Mesothelial cell of epicardium (in vitro differentiated cells): ENCODE measurements at regions not wholly inside any gene's neighbourhood (a gene's known extent, or its start where the extent isn't known, plus 50 kb on each side); places are given as distances from the start of the nearest gene placed in this dataset.

Experiments
- DNase-seq, 2 experiments: peaks; one replicate each; pipeline ENCODE4 v3.0.0; 2021; ENCODE audit warnings: low spot score in 2 of 2; ENCODE audit not compliant: unreplicated experiment in 2 of 2
- H3K27ac Mint-ChIP-seq: 2 replicates; pipeline ENCODE4 v1.8.0; 2021; ENCODE audit warnings: mixed read lengths
- H3K27me3 Mint-ChIP-seq: 2 replicates; pipeline ENCODE4 v1.8.0; 2021; ENCODE audit warnings: low read depth, mixed read lengths
- H3K36me3 Mint-ChIP-seq: 2 replicates; pipeline ENCODE4 v1.8.0; 2021; ENCODE audit warnings: mixed read lengths
- H3K4me1 Mint-ChIP-seq: 2 replicates; pipeline ENCODE4 v1.8.0; 2021; ENCODE audit warnings: mixed read lengths
- H3K4me3 Mint-ChIP-seq: 2 replicates; pipeline ENCODE4 v1.8.0; 2021; ENCODE audit warnings: mild to moderate bottlenecking, moderate library complexity, mixed read lengths
- H3K9me3 Mint-ChIP-seq: 2 replicates; pipeline ENCODE4 v1.8.0; 2021; ENCODE audit warnings: mixed read lengths
- CTCF ChIP-seq: fragments of 200-600 bp; sonication (generic); IDR thresholded peaks from one replicate; pipeline ENCODE4 v1.5.0; 2021; ENCODE audit warnings: antibody characterized with exemption; ENCODE audit not compliant: unreplicated experiment

DNA sequence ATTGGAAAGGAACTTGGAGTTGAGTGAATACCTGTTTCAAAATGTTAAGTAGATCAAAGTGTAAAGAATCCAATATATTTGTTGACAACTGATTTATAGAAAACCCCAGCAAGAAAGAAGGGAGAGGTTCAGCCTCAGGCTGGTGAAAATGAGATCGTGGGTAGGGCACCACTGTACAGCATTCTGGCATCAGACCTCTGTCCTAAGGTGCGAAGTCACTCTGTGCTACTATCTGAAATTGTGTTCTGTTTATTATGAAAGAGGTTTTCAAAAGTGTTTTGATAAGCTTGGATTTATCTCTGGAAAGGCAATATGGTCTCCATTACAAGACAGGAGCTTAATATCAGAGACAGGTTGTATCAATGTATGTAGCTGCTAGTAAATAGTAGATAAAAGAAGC lies 80.5 kb upstream of the MAP4K3 start:
- H3K36me3 Mint-ChIP-seq, result peaks cover 19% of the 10 kb centered on the region
- no peak overlapping the region for H3K4me3 Mint-ChIP-seq
- H3K4me1 Mint-ChIP-seq, result peaks cover 36% of the 10 kb centered on the region
- H3K27ac Mint-ChIP-seq, result no peak overlapping the region
- peaks cover 23% of the 10 kb centered on the region for H3K9me3 Mint-ChIP-seq
- peaks cover 4% of the 10 kb centered on the region for H3K27me3 Mint-ChIP-seq
- no peak for TF ChIP-seq CTCF
- DNase-seq, result no peak

- peaks cover 24% of the 10 kb centered on the region for H3K9me3 Mint-ChIP-seq
- peaks cover 19% of the 10 kb centered on the region for H3K36me3 Mint-ChIP-seq
- DNase-seq, result no peak
- TF ChIP-seq CTCF, result no peak
- peaks cover 4% of the 10 kb centered on the region for H3K27me3 Mint-ChIP-seq
- H3K4me3 Mint-ChIP-seq, result no peak overlapping the region
- no peak overlapping the region for H3K27ac Mint-ChIP-seq
- peaks cover 26% of the 10 kb centered on the region for H3K4me1 Mint-ChIP-seq
These were observed 82.8 kb upstream of the MAP4K3 start for GRCh38 chr2:39519886-39520285.

DNA sequence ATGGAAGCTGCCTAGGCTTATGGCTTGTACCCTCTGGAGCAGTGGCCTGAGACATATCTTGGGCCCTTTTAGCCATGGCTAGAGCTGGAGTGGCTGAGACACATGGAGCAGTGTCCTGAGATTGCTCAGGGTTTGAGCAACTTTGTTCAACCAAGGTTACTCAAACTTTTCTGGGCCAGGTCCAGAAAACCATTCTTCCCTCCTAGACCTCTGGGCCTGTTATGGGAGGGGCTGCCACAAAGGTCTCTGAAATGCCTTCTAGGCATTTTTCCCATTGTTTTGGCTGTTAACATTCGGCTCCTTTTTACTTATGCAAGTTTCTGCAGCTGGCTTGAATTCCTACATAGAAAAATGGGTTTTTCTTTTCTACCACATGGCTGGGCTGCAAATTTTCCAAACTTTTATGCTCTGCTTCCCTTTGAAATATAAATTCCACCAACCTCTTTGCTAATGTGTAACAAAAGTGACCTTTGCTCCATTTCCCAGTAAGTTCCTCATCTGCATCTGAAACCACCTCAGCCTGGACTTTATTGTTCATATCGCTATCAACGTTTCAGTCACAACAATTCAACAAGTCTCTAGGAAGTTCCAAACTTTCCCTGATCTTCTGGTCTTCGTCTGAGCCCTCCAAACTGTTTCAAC lies 84.9 kb upstream of the MAP4K3 start:
- Mint-ChIP-seq H3K4me3 (no peak overlapping the region), H3K27ac (no peak overlapping the region), H3K27me3 (no peaks in the 10 kb centered on the region), H3K36me3 (peaks cover 19% of the 10 kb centered on the region), H3K4me1 (peaks cover 17% of the 10 kb centered on the region), H3K9me3 (peaks cover 24% of the 10 kb centered on the region)
- TF ChIP-seq CTCF, result no peak
- DNase-seq, result no peak

DNA sequence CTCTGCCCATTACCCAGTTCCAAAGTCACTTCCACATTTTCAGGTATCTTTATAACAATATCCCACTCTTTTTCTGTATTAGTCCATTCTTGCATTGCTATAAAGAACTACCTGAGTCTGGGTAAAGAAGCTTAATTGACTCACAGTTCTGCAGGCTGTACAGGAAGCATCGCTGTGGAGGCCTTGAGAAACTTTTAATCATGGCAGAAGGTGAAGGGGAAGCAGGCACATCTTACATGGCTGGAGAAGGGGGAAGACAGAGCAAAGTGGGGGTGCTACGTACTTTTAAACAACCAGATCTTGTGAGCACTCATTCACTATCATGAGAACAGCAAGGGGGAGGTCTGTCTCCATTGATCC lies 85.4 kb upstream of the MAP4K3 start:
- Mint-ChIP-seq H3K9me3 (peaks cover 24% of the 10 kb centered on the region), H3K27ac (no peak overlapping the region), H3K36me3 (peaks cover 19% of the 10 kb centered on the region), H3K4me1 (peaks cover 12% of the 10 kb centered on the region), H3K4me3 (no peak overlapping the region), H3K27me3 (no peaks in the 10 kb centered on the region)
- TF ChIP-seq CTCF, result no peak
- DNase-seq, result no peak

- no peak for TF ChIP-seq CTCF
- Mint-ChIP-seq H3K36me3 (peaks cover 19% of the 10 kb centered on the region), H3K4me3 (no peak overlapping the region), H3K9me3 (peaks cover 24% of the 10 kb centered on the region), H3K27me3 (no peaks in the 10 kb centered on the region), H3K4me1 (peaks cover 6% of the 10 kb centered on the region), H3K27ac (no peak overlapping the region)
- no peak for DNase-seq
These were observed 86.4 kb upstream of the MAP4K3 start for GRCh38 chr2:39523308-39524044.
